ENCODE measurements at regions not wholly inside any gene's neighbourhood (a gene's known extent, or its start where the extent isn't known, plus 50 kb on each side); places are given as distances from the start of the nearest gene placed in this dataset.

DNA sequence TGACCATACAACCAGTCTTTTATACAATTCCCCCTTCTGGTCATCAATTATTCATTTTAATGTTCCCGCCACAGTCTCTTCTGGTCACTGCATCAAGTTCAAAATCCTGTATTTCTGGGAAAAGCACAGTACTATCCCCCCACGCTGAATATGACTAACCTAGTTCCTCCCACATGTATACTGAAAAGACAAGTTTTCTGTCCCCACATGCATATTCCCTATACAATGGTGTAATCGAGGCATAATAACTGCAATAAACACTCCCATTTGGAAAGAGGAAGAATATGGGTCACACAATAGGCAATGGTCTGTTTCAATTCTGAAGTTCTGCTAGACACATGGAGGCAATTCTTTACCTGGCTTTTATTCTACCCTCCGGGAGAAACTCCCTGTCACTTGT is 344.9 kb downstream of the EFNA5 start:
- no peak for DNase-seq (ENCODE audit: low spot score)

- no peak for DNase-seq (ENCODE audit: low spot score)
Measured at GRCh38 chr5:107324809-107325208, 345.9 kb downstream of the EFNA5 start.

DNA sequence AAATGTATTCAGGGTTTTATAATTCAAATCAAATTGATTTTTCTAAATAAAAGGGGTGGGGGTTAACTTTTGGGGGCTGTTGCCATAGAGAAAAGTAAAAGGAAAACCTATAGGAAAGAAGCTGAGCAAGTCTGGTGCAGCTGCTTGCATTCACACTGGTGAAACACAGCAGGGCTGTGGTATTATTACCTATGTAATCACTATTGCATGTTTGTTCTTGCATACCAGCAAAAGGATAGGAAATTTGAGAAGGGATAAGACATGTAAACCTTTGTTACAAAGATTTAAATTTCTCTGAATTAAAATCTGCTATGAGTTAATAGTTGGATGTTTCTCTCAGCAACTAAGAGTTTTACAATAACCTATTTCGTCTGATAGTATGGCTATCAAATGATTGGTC is 346.7 kb downstream of the EFNA5 start:
- DNase-seq (ENCODE audit: low spot score): no peak

GRCh38 chr5:107323536-107323935 is 347.2 kb downstream of the EFNA5 start:
- no peak for DNase-seq (ENCODE audit: low spot score)

DNA sequence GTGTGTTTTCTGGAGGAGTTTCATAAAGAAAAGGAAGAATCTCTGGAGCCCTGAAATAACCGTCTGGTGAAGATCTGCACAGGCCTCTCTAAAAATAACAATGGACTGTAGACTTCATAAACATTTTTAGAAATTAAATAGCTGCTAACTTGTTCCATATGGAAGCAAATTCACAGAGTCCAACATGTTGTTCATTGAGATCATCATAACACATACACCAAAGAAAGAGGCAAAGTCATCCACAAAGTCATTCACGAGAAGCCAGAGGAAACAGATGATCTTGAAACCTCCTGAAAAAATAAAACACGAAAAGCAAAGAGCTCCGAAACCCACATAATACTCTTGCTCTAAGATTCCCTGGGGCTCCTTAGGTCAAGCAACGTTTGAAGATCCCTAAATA is 347.8 kb downstream of the EFNA5 start:
- no peak for DNase-seq (ENCODE audit: low spot score)

DNA sequence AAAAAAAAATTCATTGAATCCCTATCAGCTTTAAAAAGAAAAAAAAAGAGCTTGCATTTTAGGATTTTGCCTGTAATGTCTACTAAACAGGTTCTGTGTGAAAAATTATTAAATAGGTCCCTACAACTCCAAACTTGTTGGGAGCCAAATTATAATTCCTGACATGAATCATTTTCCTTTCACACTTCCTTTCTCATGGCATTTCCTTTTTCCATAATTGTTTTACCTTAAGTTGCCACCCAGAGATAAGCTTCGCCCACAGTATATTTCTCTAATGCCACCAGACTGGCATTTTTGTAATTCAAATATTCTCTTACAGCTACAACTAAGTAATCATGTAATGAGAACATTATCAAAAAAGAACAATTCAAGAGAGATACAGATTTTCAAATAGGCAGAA is 348.8 kb downstream of the EFNA5 start:
- DNase-seq (ENCODE audit: low spot score): no peak

DNA sequence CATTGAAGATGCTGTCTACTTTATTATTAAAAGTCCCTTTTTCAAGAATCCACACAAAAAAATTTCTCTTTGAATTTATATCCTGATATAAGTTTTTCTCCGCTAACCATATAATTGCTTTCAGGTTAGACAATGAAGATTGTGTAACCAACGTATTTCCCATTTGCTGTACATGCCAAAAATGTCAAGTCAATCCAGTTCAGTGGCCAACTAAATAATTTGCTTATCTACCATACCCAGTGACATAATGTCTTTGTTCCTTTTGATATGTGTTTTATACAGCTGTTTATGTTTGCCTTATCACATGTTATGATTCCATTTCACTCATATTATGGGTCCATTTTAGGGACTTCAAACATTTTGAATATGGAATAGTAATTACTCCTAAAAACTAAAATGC is 349.9 kb downstream of the EFNA5 start:
- no peak for DNase-seq (ENCODE audit: low spot score)

- DNase-seq (ENCODE audit: low spot score): no peak
Measured at GRCh38 chr5:107320376-107320775, 350.4 kb downstream of the EFNA5 start.

DNA sequence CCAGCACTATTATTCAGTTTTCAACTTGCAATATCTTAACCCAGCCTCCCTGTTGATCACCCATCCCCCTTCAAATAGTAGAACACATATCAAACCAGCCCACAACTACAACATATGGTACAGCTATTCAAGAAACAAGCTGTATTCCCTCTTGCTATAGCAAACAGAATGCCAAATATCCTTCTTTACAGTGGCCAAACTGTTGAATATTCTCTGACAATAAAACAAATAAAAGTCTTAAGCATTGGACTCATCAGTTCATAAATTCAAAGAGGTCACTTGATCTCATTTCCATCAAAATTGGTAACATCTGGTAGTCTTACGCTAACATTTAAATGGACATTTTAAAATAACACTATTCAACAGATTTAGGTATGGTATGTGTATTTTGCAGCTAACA is 350.8 kb downstream of the EFNA5 start:
- no peak for DNase-seq (ENCODE audit: low spot score)

DNA sequence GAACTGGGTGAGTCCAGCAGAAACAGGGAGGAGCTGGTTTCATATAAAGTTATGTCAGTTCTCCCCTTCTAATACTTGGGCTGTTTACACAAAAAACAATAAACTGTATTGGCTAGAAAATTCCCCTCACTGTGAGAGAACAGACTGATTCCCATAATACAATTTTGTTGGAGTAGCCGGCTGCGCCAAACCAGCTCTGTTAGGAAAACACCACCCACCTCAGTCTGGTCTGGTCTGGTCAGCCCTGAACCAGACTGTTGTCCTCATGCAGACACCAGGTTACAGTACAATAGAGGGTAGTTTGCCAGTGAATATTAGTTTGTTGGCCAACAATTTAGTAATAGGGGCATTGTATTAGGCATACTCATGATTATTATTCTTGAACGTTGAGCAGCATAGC is 356.4 kb downstream of the EFNA5 start:
- no peak for DNase-seq (ENCODE audit: low spot score)

DNA sequence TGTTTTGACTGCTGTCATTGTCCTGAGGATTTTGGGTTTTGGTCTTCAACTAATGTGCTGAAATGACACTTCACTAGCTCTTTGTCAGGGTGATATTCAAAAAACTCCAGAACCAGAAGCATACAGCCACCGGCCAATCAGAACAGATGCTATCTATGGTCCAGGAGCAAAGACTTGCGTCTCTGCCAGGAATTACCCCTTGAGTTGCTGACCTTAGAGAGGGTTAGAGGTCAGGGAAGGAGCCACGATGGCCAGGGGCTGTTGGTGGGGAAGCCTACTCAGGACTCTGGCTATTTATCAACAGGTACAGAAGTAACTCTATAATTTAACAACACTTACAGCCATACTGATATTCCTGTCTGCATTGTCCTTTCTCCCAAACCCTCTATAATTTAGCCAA is 356.8 kb downstream of the EFNA5 start:
- no peak for DNase-seq (ENCODE audit: low spot score)

DNA sequence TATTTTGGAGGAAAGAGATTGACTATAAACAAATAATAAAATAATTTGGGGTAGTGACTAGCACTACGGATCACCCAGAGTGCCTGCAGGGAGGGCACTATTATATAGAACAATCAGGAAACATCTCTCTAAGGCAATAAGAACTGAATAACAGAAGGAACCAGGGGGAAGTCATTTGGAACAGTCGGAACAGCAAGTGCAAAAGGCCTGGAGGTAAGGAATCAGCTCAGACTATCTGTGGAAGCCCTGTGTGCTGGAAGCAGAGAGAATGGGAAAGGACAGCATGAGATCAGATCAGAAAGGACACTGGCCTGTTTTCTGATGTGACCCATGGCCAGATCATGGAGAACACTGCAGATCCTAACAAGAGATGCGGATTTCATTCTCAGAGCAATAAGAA is 357.6 kb downstream of the EFNA5 start:
- DNase-seq (ENCODE audit: low spot score): no peak

DNA sequence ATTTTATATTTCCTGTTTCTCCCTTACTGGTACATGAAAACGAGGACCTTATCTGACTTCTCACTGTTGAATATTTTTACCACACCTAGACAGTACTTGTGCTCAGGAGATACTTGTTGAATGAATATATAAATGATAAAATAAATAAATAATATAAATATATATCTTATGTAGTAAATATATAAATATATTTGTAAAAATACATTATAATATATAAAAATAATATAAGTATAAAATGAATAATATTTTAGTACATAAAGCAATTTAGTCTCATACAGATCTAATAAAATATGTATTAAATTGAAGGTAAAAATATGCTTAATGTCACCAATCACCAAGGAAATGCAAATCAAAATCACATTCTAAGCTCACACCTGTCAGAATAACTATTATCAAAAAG is 360.6 kb downstream of the EFNA5 start:
- DNase-seq (ENCODE audit: low spot score): no peak

- DNase-seq (ENCODE audit: low spot score): no peak
Measured at GRCh38 chr5:107306594-107306993, 364.1 kb downstream of the EFNA5 start.

GRCh38 chr5:107306002-107306401 is 364.7 kb downstream of the EFNA5 start:
- no peak for DNase-seq (ENCODE audit: low spot score)

DNA sequence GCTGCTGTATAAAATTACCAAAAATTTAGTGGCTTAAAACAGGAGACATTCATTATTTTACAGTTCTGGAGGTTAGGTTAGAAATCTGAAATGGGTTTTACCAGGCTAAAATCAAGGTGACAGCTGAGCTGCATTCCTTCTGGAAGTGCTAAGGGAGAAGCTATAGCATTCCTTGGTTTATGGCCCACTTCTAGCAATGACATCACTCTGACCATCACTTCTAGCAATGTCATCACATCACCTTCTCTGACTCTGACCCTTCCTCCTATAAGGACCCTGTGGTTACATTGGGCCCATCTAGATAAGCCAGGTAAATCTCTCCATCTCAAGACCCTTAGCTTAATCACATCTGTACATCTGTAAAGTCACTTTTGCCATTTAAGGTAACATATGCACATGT is 366.1 kb downstream of the EFNA5 start:
- DNase-seq (ENCODE audit: low spot score): no peak

GRCh38 chr5:107303171-107303968 is 367.4 kb downstream of the EFNA5 start:
- DNase-seq (ENCODE audit: low spot score): no peak

DNA sequence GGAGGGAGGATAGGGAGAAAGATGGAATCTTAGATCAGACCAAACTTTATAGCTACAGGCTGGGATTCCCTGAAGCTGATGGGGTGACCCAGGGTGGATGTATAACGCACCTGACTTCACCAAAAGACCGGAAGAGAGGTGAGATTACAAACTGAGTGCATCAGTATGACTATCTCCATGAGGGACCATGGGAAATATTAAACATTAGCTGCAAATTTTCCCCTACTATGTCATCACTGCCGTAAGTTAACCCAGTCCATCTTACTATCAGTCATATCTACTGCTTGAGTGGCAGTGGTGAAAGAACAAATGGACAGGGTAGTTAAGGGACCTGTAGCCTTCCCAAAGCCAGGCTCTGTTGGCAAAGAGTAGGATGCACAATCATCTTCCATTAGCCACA is 368.3 kb downstream of the EFNA5 start:
- no peak for DNase-seq (ENCODE audit: low spot score)

GRCh38 chr5:107301999-107302398 is 368.7 kb downstream of the EFNA5 start:
- DNase-seq (ENCODE audit: low spot score): no peak

DNA sequence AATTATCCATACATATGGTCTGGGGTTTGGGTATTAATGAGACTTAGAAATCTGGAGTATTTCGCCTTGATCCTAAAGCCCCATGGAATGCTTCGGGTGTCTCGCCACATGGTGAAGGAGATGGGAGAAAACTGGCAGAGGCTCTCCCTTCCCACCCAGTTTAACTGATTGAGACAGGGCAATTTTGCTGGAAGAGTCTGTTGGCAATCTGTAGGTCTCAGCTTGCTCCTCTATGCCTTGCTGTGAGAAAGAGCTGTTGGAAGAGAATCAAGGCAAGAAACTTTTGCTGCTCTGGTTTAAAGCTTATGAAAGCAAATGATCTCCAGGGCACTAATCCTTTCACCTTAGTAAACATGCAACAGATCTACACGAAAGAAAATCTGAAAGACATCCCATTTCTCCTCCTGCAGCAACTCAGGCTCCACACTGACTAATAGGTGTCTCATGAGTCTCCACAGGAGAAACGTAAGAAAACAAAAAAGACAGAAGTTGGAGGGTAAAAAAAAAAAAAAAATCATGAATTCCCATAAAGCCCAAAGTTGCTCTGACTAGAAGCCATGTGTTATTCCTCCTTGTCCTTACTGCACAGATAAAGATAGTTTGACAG is 369.9 kb downstream of the EFNA5 start:
- peak; percentile 94 for DNase-seq (ENCODE audit: low spot score)

DNA sequence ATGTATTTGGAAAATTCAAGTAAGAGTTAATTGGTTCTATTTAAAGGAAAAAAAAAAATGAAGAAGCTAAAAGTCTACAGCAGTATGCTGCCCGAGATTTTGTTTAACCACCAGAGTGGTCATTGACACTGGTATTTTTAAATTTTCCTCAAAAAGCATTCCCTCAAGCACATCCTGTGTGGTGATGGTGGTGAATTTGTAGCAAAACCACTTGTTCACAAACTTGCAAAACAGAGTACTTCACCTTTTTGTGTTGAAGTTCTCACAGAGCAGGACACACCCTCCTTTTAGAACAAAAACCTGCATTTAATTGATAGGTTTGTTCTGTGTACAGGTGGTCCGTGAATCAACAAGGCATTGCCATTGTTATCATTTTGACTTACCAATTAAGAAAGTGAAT is 374.2 kb downstream of the EFNA5 start:
- no peak for DNase-seq (ENCODE audit: low spot score)

DNA sequence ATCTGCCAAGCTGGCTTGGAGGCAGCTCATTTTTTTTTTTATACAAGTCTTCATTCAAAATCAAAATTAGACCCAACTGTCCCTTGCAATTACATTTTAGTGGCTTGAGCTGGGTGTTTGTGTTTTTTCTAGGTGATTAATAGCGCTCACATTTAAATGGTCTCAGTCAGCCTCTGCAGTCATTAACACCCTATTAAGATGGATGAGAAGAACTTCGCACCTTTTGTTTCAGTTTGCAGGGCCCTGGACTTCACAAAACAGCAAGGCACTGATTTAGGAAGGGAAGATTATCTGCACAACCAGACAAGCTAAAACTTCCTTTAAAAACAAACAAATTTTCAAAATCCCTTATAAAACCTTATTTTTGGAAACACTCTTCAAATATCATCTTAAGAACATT is 374.8 kb downstream of the EFNA5 start:
- DNase-seq (ENCODE audit: low spot score): no peak

GRCh38 chr5:107294669-107295068 is 376.1 kb downstream of the EFNA5 start:
- DNase-seq (ENCODE audit: low spot score): peak; percentile 33

- no peak for DNase-seq (ENCODE audit: low spot score)
Measured at GRCh38 chr5:107294211-107294550, 376.6 kb downstream of the EFNA5 start.

Data from umbilical cord (tissue), 1 donor.